T-helper 2 cell treated with Interferon-gamma antibody and Interleukin-4, amounts not matched to agents 100 ng/mL and 5 ng/mL, for 36 hours (primary cell): ENCODE measurements at regions not wholly inside any gene's neighbourhood (a gene's known extent, or its start where the extent isn't known, plus 50 kb on each side); places are given as distances from the start of the nearest gene placed in this dataset.
"Not testable (repeated sequence)": the region's sequence is repeated elsewhere in the genome, so short reads cannot be mapped to it uniquely, and the experiment has no call there.

Experiments
- intact Hi-C: fragments of 100-400 bp; cut with micrococcal nuclease; formaldehyde crosslinking; loops from one replicate; pipeline ENCODE4 v1.15.1; 2023

DNA sequence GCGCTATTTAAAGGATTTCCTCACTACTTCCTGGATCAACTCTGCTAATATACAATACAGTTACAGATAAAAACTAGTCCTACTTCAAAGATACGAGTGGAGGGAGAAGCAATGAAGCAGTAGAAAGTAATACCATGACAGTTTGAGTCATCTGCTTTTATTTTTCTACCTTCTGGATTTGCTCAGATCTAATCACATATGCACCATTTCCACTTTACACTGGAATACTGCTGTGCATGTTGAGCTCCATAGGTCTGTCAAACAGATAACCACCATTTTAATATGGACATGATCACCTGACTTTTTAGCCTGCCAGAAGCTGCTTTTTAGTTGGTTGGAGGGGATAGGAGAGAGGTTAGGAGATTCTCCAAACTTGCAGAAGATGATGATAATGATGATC, 92.5 kb downstream of the MMUT start:
- intact Hi-C loops, result no loop called here

DNA sequence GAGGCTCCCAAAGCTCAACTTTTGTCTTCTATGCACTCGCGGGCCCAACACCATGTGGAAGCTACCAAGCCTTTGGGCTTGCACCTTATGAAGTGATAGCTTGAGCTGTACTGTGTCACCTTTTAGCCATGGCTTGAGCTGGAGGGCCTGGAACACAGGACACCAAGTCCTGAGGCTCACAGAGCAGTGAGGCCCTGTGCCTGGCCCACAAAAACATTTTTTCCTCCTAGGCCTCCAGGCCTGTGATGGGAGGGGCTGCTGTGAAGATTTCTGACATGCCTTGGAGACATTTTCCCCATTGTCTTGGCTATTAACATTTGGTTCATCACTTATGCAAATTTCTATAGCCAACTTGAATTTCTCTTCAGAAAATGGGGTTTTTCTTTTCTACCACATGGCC, 96.5 kb downstream of the MMUT start:
- intact Hi-C loops, result no loop called here

DNA sequence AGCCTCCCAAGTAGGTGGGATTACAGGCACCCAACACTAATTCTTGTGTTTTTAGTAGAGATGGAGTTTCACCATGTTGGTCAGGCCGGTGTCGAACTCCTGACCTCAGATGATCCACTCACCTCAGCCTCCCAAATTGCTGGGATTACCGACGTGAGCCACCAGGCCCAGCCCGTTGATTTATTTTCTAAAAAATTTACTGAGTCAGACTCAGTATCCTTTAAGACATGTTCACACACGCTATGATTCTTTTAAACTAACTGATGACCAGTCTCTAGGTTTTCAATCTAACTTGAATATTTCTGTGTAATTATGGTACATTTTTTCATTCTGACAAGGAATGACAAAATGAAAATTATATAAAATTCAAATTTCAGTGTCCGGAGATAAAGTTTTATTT, 114.5 kb downstream of the MMUT start:
- intact Hi-C loops, result no loop called here

DNA sequence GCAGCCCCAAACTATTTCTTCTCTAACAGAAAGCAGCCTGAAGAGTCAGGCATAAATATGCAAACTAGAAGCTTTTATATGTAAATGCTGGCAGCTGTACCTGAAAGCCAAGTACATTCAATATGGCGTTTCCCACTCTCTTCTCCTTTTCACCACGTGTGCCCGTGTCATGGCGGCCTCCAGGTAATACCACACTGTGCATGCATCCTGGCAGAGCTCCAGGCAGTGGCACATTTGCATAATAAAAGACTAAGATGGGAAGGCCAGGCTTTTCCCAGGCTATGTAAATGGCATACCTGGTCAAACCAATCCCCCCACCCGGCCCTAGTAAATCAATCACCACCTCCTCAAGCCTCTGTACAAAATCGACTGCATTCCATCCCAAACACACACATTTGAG, 120.6 kb downstream of the MMUT start:
- intact Hi-C loops, result no loop called here

GRCh38 chr6:49341869-49342268, 121.2 kb downstream of the MMUT start:
- intact Hi-C loops, result no loop called here

GRCh38 chr6:49339096-49339495, 124.0 kb downstream of the MMUT start:
- intact Hi-C loops, result no loop called here

DNA sequence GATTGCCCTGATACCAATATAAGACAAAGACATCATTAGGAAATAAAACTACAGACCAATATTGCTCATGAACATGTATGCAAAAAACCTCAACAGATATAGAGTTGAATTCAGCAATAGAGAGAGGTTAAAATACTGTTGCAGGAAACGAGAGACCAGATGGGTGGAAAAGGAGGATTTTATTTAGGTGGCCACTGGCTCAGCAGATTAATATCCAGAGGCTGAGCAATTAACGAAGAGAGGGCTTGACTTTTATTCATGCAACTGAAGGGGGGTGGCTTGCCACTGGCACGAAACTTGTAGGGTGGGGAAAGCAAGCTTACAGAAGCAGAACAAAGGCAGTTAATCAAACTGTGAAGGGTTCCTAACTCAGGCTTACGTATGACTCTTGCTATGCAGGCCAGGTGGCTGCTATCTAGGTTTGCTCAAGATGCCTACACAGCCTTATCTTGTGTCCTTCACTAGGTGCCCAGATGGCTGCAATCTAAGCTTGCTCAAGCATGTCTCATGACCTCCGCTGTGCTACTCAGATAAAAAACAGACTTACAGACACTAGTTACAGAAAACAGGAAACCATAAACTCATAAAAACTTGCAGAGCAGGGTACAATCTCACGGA, 126.4 kb downstream of the MMUT start:
- intact Hi-C loops, result no loop called here

- intact Hi-C loops, result no loop called here
Measured at GRCh38 chr6:49333345-49334125, 129.5 kb downstream of the MMUT start.

GRCh38 chr6:49332781-49333180, 130.3 kb downstream of the MMUT start:
- intact Hi-C loops, result no loop called here

- intact Hi-C loops, result no loop called here
Measured at GRCh38 chr6:49329186-49329585, 133.9 kb downstream of the MMUT start.

GRCh38 chr6:49328051-49328744, 134.9 kb downstream of the MMUT start:
- intact Hi-C loops, result no loop called here

- intact Hi-C loops, result no loop called here
Measured at GRCh38 chr6:49327571-49327970, 135.5 kb downstream of the MMUT start.

DNA sequence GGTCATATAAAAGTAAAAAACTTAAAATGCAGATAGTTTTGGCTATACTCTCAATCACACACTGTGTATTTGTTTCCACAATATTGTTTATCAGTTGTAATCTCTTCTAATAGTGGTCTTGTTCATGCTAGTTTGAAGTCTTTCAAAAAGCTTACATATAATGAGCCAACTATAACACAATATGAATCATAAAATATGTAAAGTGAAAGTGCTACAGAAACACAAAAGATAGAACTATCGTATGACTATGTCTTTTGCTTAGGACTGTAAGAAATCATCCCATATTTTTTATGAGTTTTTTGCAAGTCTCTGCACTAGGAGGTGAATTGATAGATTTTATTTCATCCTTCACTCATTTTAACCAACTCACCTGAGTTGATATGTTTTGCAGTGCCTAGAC, 136.0 kb downstream of the MMUT start:
- intact Hi-C loops, result no loop called here

- intact Hi-C loops, result no loop called here
Measured at GRCh38 chr6:49326347-49326746, 136.7 kb downstream of the MMUT start.

DNA sequence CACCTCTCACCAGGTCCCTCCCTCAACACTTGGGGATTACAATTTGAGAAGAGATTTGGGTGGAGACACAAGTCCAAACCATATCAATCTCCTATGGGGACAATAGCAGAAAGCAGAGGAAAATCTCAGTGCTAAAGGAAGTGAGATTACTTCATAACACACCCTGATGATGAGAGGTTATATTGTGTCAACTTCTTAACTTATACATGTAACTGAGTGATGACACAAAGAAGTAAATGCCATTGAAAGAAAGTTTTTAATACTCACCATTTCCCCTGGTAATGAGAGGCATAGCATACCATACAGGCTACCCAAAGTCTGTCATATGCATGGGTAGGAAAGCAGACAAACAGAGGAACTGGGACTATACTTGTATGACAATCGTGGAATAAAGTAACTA, 137.2 kb downstream of the MMUT start:
- intact Hi-C loops, result no loop called here

GRCh38 chr6:49322861-49323260, 140.2 kb downstream of the MMUT start:
- intact Hi-C loops, result no loop called here

- intact Hi-C loops, result no loop called here
Measured at GRCh38 chr6:49321561-49322072, 141.4 kb downstream of the MMUT start.

DNA sequence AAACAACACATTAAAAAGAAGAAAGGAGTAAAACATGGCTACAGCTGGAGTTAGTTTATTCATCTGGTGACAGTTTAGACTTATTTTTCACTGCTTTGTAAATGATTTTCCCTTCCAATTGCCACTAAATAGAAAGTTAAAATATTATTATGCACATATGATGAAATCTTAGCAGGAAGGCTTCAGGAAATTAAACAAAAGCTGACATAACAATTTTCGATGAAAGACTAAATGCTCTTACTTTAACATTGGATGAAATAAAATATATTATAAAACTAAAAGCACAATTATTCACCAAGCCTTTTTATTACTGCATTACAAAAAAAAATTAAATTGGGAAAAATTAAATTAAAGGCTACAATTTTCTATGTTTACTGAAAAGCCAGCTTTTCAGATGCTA, 158.0 kb downstream of the MMUT start:
- intact Hi-C loops, result no loop called here

DNA sequence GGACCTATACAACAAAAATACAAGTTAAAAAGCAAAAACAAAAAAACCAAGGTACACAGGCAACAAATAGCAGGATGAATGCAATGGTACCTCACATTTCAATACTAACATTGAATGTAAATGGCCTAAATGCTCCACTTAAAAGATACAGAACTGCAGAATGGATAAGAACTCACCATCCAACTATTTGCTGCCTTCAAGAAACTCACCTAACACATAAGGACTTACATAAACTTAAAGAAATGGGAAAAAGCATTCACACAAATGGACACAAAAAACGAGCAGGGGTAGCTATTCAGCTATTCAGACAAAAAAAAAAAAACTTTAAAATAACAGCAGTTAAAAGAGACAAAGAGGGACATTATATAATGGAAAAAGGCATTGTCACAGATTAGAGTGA, 158.7 kb downstream of the MMUT start:
- intact Hi-C loops, result not testable (repeated sequence)

DNA sequence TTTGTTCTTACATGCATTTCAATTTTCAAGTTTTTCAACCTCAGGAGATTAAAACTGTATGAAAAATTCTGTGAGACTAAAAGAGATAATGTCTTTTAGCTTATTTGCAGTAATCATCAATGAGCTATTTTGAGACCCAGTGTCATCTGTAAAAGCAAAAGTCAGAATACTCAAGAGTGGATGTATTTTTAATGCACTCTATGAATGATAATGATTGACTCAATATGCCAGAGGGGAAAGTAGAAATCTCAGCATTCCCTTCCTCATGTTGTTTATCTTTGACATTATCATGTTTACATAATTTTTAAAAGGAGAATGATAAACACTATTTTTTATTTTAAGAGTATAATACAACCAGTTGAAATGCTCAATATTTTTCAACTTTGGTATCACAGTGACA, 162.1 kb downstream of the MMUT start:
- intact Hi-C loops, result no loop called here

- intact Hi-C loops, result no loop called here
Measured at GRCh38 chr6:49300443-49300842, 162.6 kb downstream of the MMUT start.

DNA sequence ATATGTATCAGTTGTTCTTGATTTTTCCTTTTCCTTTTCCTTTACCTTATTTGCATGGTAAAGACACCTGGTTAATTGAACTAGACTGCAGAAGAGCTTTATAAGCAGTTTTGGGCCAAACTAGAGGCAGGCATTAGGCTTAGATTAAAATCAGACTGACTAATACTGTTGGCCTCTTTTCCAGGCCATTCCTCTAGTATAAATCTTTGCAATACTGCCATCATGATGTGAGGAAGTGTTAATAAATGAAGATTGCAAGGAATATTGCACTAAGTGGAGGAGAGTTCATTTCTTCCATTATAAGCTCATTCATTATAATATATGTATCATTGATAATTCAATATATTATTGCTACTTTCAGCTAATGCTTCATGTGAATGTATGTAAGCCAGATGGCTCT, 163.8 kb downstream of the MMUT start:
- intact Hi-C loops, result no loop called here
